ENCODE measurements at regions not wholly inside any gene's neighbourhood (a gene's known extent, or its start where the extent isn't known, plus 50 kb on each side); places are given as distances from the start of the nearest gene placed in this dataset.
"Not testable (repeated sequence)": the region's sequence is repeated elsewhere in the genome, so short reads cannot be mapped to it uniquely, and the experiment has no call there.

DNA sequence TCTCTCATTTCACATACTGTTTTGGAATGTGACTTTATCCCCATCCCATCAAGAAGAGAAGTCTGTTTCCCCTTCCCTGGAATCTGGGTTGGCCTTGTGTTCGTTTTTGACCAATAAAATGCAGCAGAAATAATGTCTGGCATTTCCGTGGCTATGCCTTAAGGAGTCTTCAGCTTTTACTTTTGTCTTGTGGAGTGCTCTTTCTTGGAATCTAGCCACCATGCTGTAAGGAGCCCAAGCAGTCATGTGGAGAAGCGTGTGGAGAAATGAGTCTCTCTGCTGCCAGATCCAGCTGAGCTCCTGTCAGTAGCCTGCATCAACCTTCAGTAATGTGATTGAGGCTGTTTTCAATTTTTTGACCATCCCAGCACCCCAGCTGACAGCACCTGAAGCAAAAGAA is 84.4 kb upstream of the ARMCX2 start:
- Histone ChIP-seq H3K9me3 (ENCODE audit: low read length) (no peaks in the 10 kb centered on the region), H3K4me2 (ENCODE audit: low read length) (no peak overlapping the region), H3F3A (ENCODE audit: insufficient read depth, low read length, poor library complexity, severe bottlenecking) (no peaks in the 10 kb centered on the region), H3K27me3 (ENCODE audit: insufficient read depth, low read depth, low read length) (no peaks in the 10 kb centered on the region), H4K20me1 (ENCODE audit: insufficient read depth) (no peaks in the 10 kb centered on the region), H3K36me3 (ENCODE audit: insufficient read depth, low read length) (no peaks in the 10 kb centered on the region), H3K9me2 (ENCODE audit: insufficient read depth, low read length) (no peaks in the 10 kb centered on the region), H3K4me3 (ENCODE audit: low read length) (no peak overlapping the region), H3K9ac (ENCODE audit: low read length) (no peak overlapping the region), H3K79me2 (replicated peaks; ENCODE audit: insufficient read depth, low read length) (no peaks in the 10 kb centered on the region), H2AFZ (ENCODE audit: low read depth, low read length) (no peak overlapping the region), H3K27ac (ENCODE audit: low read length) (no peak overlapping the region)
- TF ChIP-seq EP300 (conservative IDR thresholded peaks at IDR 0.05; ENCODE audit: poor library complexity, severe bottlenecking), result no peak
- no peak for TF ChIP-seq POLR2AphosphoS5 (IDR thresholded peaks at IDR 0.05)
- TF ChIP-seq MXI1 (conservative IDR thresholded peaks at IDR 0.05; ENCODE audit: poor library complexity, severe bottlenecking), result no peak
- TF ChIP-seq RAD21 (conservative IDR thresholded peaks at IDR 0.05), result no peak
- TF ChIP-seq REST (IDR thresholded peaks at IDR 0.05; ENCODE audit: borderline replicate concordance), result no peak

DNA sequence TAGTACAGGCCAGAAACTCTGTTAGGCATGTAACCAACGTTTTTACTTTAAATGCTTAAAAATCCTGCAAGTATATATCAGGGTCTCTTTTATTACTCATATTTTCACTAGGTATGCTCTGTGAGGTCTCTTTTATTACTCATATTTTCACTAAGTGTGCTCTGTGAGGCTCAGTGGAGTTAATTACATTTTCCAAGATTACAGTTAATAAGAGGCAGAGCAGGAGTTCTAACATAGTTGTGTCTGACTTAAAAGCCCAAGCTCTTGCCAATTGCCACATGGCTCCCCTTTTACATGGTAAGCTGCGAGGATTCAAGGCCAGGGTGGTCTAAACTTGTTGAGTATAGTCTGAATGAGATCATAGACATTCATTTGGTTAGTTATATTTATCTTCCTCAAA is 81.0 kb upstream of the ARMCX2 start:
- Histone ChIP-seq H4K20me1 (ENCODE audit: insufficient read depth) (no peaks in the 10 kb centered on the region), H3K4me3 (ENCODE audit: low read length) (no peak overlapping the region), H3K27ac (ENCODE audit: low read length) (no peak overlapping the region), H3K4me2 (ENCODE audit: low read length) (no peak overlapping the region), H3K79me2 (replicated peaks; ENCODE audit: insufficient read depth, low read length) (no peaks in the 10 kb centered on the region), H3F3A (ENCODE audit: insufficient read depth, low read length, poor library complexity, severe bottlenecking) (no peaks in the 10 kb centered on the region), H3K9me3 (ENCODE audit: low read length) (no peaks in the 10 kb centered on the region), H3K9me2 (ENCODE audit: insufficient read depth, low read length) (no peaks in the 10 kb centered on the region), H3K36me3 (ENCODE audit: insufficient read depth, low read length) (no peaks in the 10 kb centered on the region), H3K9ac (ENCODE audit: low read length) (no peak overlapping the region), H2AFZ (ENCODE audit: low read depth, low read length) (no peak overlapping the region), H3K27me3 (ENCODE audit: insufficient read depth, low read depth, low read length) (no peaks in the 10 kb centered on the region)
- TF ChIP-seq EP300 (conservative IDR thresholded peaks at IDR 0.05; ENCODE audit: poor library complexity, severe bottlenecking), result no peak
- TF ChIP-seq EZH2 (IDR thresholded peaks at IDR 0.05; ENCODE audit: borderline replicate concordance, insufficient read depth, low read length, poor library complexity, severe bottlenecking), result no peak
- no peak for TF ChIP-seq SMC3 (conservative IDR thresholded peaks at IDR 0.05; ENCODE audit: poor library complexity)
- no peak for TF ChIP-seq RAD21 (conservative IDR thresholded peaks at IDR 0.05)
- TF ChIP-seq MXI1 (conservative IDR thresholded peaks at IDR 0.05; ENCODE audit: poor library complexity, severe bottlenecking), result no peak
- TF ChIP-seq TAF1 (IDR thresholded peaks at IDR 0.05; ENCODE audit: low read depth), result no peak
- no peak for TF ChIP-seq REST (IDR thresholded peaks at IDR 0.05; ENCODE audit: borderline replicate concordance)
- no peak for TF ChIP-seq POLR2AphosphoS5 (IDR thresholded peaks at IDR 0.05)
- no peak for TF ChIP-seq CTCF (IDR thresholded peaks at IDR 0.05; ENCODE audit: poor library complexity, severe bottlenecking)

DNA sequence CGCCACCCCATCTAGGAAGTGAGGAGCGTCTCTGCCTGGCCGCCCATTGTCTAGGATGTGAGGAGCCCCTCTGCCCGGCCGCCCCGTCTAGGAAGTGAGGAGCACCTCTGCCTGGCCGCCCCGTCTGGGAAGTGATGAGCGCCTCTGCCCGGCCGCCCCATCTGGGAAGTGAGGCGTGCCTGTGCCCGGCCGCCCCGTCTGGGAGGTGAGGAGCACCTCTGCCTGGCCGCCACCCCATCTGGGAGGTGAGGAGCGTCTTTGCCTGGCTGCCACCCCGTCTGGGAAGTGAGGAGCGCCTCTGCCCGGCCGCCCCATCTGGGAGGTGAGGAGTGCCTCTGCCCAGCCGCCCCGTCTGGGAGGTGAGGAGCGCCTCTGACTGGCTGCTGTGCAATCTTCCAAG is 79.2 kb upstream of the ARMCX2 start:
- not testable (repeated sequence) for H3K79me2 ChIP-seq (replicated peaks; ENCODE audit: insufficient read depth, low read length); H3K27me3 ChIP-seq (ENCODE audit: insufficient read depth, low read depth, low read length); H4K20me1 ChIP-seq (ENCODE audit: insufficient read depth); H3K36me3 ChIP-seq (ENCODE audit: insufficient read depth, low read length); H2AFZ ChIP-seq (ENCODE audit: low read depth, low read length); H3K4me2 ChIP-seq (ENCODE audit: low read length); H3K27ac ChIP-seq (ENCODE audit: low read length); H3K9me2 ChIP-seq (ENCODE audit: insufficient read depth, low read length); H3K4me3 ChIP-seq (ENCODE audit: low read length); H3F3A ChIP-seq (ENCODE audit: insufficient read depth, low read length, poor library complexity, severe bottlenecking); H3K9ac ChIP-seq (ENCODE audit: low read length); H3K9me3 ChIP-seq (ENCODE audit: low read length)

DNA sequence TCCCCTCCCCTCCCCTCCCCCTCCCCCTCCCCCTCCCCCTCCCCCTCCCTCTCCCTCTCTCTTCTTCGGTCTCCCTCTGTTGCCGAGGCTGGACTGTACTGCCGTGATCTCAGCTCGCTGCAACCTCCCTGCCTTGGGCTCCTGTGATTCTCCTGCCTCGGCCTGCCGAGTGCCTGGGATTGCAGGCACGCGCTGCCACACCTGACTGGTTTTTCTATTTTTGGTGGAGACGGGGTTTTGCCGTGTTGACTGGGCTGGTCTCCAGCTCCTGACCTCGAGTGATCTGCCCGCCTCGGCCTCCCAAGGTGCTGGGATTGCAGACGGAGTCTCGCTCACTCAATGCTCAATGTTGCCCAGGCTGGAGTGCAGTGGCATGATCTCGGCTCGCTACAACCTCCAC is 78.8 kb upstream of the ARMCX2 start:
- not testable (repeated sequence) for H2AFZ ChIP-seq (ENCODE audit: low read depth, low read length); H3K36me3 ChIP-seq (ENCODE audit: insufficient read depth, low read length); H3F3A ChIP-seq (ENCODE audit: insufficient read depth, low read length, poor library complexity, severe bottlenecking); H3K4me2 ChIP-seq (ENCODE audit: low read length); H4K20me1 ChIP-seq (ENCODE audit: insufficient read depth); H3K9ac ChIP-seq (ENCODE audit: low read length); H3K79me2 ChIP-seq (replicated peaks; ENCODE audit: insufficient read depth, low read length); H3K9me3 ChIP-seq (ENCODE audit: low read length); H3K27ac ChIP-seq (ENCODE audit: low read length); H3K9me2 ChIP-seq (ENCODE audit: insufficient read depth, low read length); H3K4me3 ChIP-seq (ENCODE audit: low read length); H3K27me3 ChIP-seq (ENCODE audit: insufficient read depth, low read depth, low read length)
